SU-DHL-6 (cell line): ENCODE measurements at regions not wholly inside any gene's neighbourhood (a gene's known extent, or its start where the extent isn't known, plus 50 kb on each side); places are given as distances from the start of the nearest gene placed in this dataset.

Experiments used
- CTCF ChIP-seq: fragments of 200-600 bp; sonication (generic); IDR thresholded peaks from one replicate; pipeline ENCODE4 v1.5.1; 2017; ENCODE audit warnings: antibody characterized with exemption, mild to moderate bottlenecking, low read length, moderate library complexity; ENCODE audit not compliant: insufficient read depth, poor library complexity, severe bottlenecking
- EZH2phosphoT487 ChIP-seq: fragments of 200-600 bp; sonication (generic), shearing (Covaris generic); conservative IDR thresholded peaks from 2 replicates; pipeline ENCODE4 v1.6.1; 2018; ENCODE audit warnings: mild to moderate bottlenecking, antibody characterized with exemption, low read length, moderate library complexity, mixed read lengths

- TF ChIP-seq CTCF (no peak), EZH2phosphoT487 (no peak)
These were observed 80.2 kb upstream of the OPRM1 start for GRCh38 chr6:153958860-153959259.
